HG03139 (cell line): ENCODE measurements at regions not wholly inside any gene's neighbourhood (a gene's known extent, or its start where the extent isn't known, plus 50 kb on each side); places are given as distances from the start of the nearest gene placed in this dataset.

Experiments used
- ATAC-seq: cut with Tn5 transposase; IDR thresholded peaks from one replicate; pipeline ENCODE4 v1.9.1; 2021; ENCODE audit not compliant: unreplicated experiment

- no peak for ATAC-seq
These were observed 705.3 kb downstream of the PRELID2 start for GRCh38 chr5:145129797-145130196.

- no peak for ATAC-seq
These were observed 710.3 kb downstream of the PRELID2 start for GRCh38 chr5:145124806-145125205.

- ATAC-seq = no peak
These were observed 716.5 kb downstream of the PRELID2 start for GRCh38 chr5:145118611-145119010.

GRCh38 chr5:145118127-145118526, 717.0 kb downstream of the PRELID2 start:
- ATAC-seq = no peak

- ATAC-seq = no peak
These were observed 717.9 kb downstream of the PRELID2 start for GRCh38 chr5:145117285-145117684.

GRCh38 chr5:145111420-145111819, 723.7 kb downstream of the PRELID2 start:
- ATAC-seq = no peak

GRCh38 chr5:145110834-145111233, 724.3 kb downstream of the PRELID2 start:
- no peak for ATAC-seq

- no peak for ATAC-seq
These were observed 725.0 kb downstream of the PRELID2 start for GRCh38 chr5:145110181-145110580.

- ATAC-seq = no peak
These were observed 729.8 kb downstream of the PRELID2 start for GRCh38 chr5:145105384-145105783.

- ATAC-seq = no peak
These were observed 731.0 kb downstream of the PRELID2 start for GRCh38 chr5:145104106-145104505.

- ATAC-seq = no peak
These were observed 733.9 kb downstream of the PRELID2 start for GRCh38 chr5:145101246-145101645.

- no peak for ATAC-seq
These were observed 745.0 kb downstream of the PRELID2 start for GRCh38 chr5:145090115-145090514.

GRCh38 chr5:145084834-145085233, 750.3 kb downstream of the PRELID2 start:
- ATAC-seq = no peak

GRCh38 chr5:145077028-145077427, 758.1 kb downstream of the PRELID2 start:
- no peak for ATAC-seq

- ATAC-seq = no peak
These were observed 759.1 kb downstream of the PRELID2 start for GRCh38 chr5:145076040-145076439.

GRCh38 chr5:145072889-145073288, 762.3 kb downstream of the PRELID2 start:
- ATAC-seq = no peak

- no peak for ATAC-seq
These were observed 766.4 kb downstream of the PRELID2 start for GRCh38 chr5:145068721-145069120.

- no peak for ATAC-seq
These were observed 772.7 kb downstream of the PRELID2 start for GRCh38 chr5:145062280-145063062.

GRCh38 chr5:145056800-145057199, 778.3 kb downstream of the PRELID2 start:
- peak; percentile 99 for ATAC-seq

GRCh38 chr5:145050181-145050580, 785.0 kb downstream of the PRELID2 start:
- no peak for ATAC-seq

GRCh38 chr5:145044970-145045369, 790.2 kb downstream of the PRELID2 start:
- no peak for ATAC-seq

GRCh38 chr5:145028626-145029025, 806.5 kb downstream of the PRELID2 start:
- no peak for ATAC-seq

GRCh38 chr5:145027286-145027685, 807.9 kb downstream of the PRELID2 start:
- no peak for ATAC-seq
